ENCODE measurements at regions not wholly inside any gene's neighbourhood (a gene's known extent, or its start where the extent isn't known, plus 50 kb on each side); places are given as distances from the start of the nearest gene placed in this dataset.

DNA sequence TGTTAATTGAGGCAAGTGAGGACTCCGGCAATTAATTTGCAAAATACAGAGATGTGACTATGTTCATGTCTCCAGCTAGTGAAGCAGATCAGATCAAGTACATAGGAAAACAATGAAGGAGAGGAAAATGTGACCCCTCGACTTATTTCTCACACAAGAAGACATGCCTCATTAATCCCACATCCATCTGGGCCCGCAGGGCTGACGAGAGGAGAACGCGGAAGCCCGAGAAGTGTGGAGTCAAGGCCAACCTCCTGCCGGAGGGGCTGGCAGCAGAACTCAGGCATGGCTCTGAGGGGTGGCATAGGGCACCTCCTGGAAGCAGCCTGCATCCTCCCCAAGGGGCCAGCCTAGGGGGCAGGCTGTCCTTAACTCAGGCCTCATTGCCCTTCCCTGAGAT lies 54.4 kb downstream of the ZNF503 start:
- FAIRE-seq: no peak

GRCh38 chr10:75345738-75346137 lies 55.8 kb downstream of the ZNF503 start:
- DNase-seq (ENCODE audit: extremely low spot score, insufficient read length, low read depth) (no peak), FAIRE-seq (no peak)

More for the DNA sequence above, 54.4 kb downstream of the ZNF503 start:
- no peak for DNase-seq (ENCODE audit: extremely low spot score, insufficient read length, low read depth)

- DNase-seq (ENCODE audit: extremely low spot score, insufficient read length, low read depth) (no peak), FAIRE-seq (no peak)
Observed at GRCh38 chr10:75344170-75344569, 57.4 kb downstream of the ZNF503 start.

- DNase-seq (ENCODE audit: extremely low spot score, insufficient read length, low read depth) (no peak), FAIRE-seq (no peak)
Observed at GRCh38 chr10:75342397-75342796, 59.2 kb downstream of the ZNF503 start.

- DNase-seq (ENCODE audit: extremely low spot score, insufficient read length, low read depth): no peak
- FAIRE-seq: peak; percentile 86
Observed at GRCh38 chr10:75335983-75336382, 65.6 kb downstream of the ZNF503 start.

DNA sequence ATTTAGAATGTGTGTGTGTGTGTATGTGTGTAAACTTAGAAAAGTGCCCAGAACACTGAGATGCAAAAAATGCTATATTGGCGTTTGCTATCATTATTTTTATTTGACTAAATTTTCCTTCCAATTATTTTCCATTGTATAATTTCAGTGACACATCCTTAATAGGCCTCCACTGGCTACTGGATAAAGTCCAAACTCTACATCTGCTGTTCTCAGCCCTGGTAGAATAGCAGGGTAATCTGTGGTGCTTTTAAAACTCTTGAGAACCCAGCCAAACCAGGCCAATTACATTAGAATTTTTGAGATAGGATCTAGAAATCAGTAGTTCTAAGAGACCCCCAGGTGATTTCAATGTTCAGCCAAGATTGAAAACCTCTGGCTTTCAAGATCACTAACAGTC lies 66.4 kb downstream of the ZNF503 start:
- DNase-seq (ENCODE audit: extremely low spot score, insufficient read length, low read depth) (no peak), FAIRE-seq (no peak)

DNA sequence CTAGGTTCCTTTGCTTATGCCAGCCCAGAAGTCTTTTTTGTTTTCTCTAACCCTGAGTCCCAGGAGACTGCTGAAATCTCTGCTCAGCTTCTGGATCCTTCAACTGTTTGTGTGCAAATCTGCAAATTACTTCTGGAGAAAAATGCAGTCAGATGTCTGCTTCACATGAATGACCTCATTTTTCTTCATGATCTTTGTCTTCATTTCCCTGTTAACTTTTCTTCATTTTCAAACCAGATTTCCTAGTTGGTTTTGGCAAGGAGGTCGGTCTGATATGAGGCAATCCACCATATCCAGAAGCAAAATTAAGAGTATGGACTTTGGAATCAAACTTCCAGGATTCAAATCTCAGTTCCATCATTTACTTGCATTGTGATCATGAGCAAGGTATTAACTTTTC lies 66.8 kb downstream of the ZNF503 start:
- no peak for DNase-seq (ENCODE audit: extremely low spot score, insufficient read length, low read depth)

DNA sequence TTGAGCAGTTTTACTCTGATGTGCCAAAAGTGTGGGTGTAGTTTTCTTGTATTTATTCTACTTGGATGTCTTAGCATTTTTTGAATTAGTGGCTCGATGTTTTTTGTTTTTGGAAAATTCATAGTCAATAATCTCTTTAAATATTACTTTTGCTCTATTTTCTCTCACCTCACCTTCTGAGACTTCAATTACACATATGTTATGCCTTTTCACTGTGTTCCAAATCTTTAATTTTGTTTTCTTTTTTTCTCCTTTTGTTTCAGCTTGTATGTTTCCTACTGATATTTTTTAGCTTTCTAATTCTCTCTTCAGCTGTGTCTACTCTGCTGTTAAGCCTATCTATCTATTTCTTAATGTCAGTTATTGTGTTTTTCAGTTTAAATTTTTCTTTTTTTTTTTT lies 69.5 kb downstream of the ZNF503 start:
- FAIRE-seq: no peak

More for the DNA sequence above, 66.8 kb downstream of the ZNF503 start:
- no peak for FAIRE-seq

DNA sequence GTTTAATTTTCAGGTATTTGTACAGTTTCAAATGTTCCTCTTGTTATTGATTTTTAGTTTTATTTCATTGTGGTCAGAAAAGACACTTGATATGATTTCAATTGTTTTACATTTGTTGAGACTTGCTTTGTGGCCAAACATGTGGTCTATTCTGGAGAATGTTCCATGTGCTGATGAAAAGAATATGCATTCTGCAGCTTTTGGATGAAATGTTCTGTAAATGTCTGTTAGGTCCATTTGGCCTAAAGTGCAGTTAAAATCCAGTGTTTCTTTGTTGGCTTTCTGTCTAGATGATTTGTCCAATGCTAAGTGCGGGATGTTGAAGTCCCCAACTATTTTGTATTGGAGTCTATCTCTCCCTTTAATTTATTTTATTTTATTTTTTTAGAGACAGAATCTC lies 70.5 kb downstream of the ZNF503 start:
- FAIRE-seq (no peak), DNase-seq (ENCODE audit: extremely low spot score, insufficient read length, low read depth) (no peak)

More for the DNA sequence above, 69.5 kb downstream of the ZNF503 start:
- no peak for DNase-seq (ENCODE audit: extremely low spot score, insufficient read length, low read depth)

DNA sequence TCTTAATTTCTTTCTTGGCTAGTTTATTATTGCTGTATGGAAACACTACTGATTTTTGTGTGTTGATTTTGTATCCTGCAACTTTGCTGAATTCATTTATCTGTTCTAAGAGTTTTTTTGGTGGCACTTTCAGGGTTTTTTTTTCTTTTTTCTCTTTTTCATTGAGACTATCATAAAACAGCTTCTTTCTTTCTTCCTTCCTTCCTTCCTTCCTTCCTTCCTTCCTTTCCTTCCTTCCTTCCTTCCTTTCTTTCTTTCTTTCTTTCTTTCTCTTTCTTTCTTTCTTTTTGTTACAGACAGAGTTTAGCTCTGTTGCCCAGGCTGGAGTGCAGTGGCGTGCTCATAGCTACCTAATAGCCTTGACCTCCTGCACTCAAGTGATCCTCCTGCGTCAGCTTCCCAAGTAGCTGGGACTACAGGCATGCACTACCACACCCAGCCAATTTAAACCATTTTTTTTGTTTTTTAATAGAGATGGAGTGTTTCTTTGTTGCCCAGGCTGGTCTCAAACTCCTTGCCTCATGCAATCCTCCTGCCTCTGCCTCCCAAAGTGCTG lies 72.3 kb downstream of the ZNF503 start:
- DNase-seq (ENCODE audit: extremely low spot score, insufficient read length, low read depth) (no peak), FAIRE-seq (no peak)

DNA sequence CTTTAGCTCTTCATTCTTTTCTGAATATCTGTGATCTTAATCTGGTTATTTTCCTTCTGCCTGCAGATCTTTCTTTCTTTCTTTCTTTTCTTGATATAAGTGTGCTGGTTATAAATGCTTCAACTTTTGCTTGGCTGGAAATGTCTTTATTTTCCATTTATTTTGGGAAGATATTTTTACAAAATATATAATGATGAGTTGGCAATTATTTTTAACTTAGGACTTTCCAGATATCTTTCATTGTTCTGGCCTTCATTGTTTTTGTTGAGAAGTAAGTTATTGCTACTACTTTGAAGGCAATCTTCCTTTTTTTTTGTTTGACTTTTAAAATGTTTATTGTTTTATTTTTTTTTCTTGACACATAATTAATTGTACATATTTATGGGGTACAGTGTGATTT lies 75.3 kb downstream of the ZNF503 start:
- DNase-seq (ENCODE audit: extremely low spot score, insufficient read length, low read depth) (no peak), FAIRE-seq (no peak)

GRCh38 chr10:75319274-75319673 lies 82.3 kb downstream of the ZNF503 start:
- DNase-seq (ENCODE audit: extremely low spot score, insufficient read length, low read depth) (no peak), FAIRE-seq (no peak)

- DNase-seq (ENCODE audit: extremely low spot score, insufficient read length, low read depth) (no peak), FAIRE-seq (peak; percentile 18)
Observed at GRCh38 chr10:75314570-75314969, 78.8 kb upstream of the COMTD1 start.

GRCh38 chr10:75312440-75312839 lies 76.7 kb upstream of the COMTD1 start:
- no peak for DNase-seq (ENCODE audit: extremely low spot score, insufficient read length, low read depth)

GRCh38 chr10:75305675-75306074 lies 69.9 kb upstream of the COMTD1 start:
- FAIRE-seq: no peak
- no peak for DNase-seq (ENCODE audit: extremely low spot score, insufficient read length, low read depth)

More at GRCh38 chr10:75312440-75312839, 76.7 kb upstream of the COMTD1 start:
- FAIRE-seq: no peak

GRCh38 chr10:75304741-75305390 lies 69.1 kb upstream of the COMTD1 start:
- no peak for FAIRE-seq

DNA sequence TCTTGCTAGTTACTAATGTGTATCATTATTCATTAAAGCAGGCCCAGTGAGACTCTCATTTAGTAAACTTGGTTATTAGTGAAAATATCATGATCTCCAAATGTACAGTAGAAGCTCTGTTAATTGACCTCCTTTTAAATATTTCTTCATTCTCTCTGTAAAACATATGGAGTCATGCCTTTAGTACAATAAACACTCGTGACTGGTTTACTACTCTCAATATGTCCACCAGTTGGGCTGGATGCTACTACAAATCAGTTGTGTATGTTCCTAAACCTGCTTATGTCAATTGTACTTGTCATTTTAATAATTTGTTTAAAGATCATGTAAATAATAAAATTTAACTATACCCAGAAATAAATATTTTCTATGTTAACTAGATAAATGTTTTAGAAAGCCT lies 68.6 kb upstream of the COMTD1 start:
- FAIRE-seq (no peak), DNase-seq (ENCODE audit: extremely low spot score, insufficient read length, low read depth) (no peak)

More at GRCh38 chr10:75304741-75305390, 69.1 kb upstream of the COMTD1 start:
- no peak for DNase-seq (ENCODE audit: extremely low spot score, insufficient read length, low read depth)

GRCh38 chr10:75303045-75303777 lies 67.5 kb upstream of the COMTD1 start:
- DNase-seq (ENCODE audit: extremely low spot score, insufficient read length, low read depth) (no peak), FAIRE-seq (no peak)

GRCh38 chr10:75302029-75302428 lies 66.3 kb upstream of the COMTD1 start:
- DNase-seq (ENCODE audit: extremely low spot score, insufficient read length, low read depth): no peak
- FAIRE-seq: no peak

GRCh38 chr10:75297021-75297599 lies 61.4 kb upstream of the COMTD1 start:
- FAIRE-seq: no peak
- DNase-seq (ENCODE audit: extremely low spot score, insufficient read length, low read depth): no peak

- FAIRE-seq (no peak), DNase-seq (ENCODE audit: extremely low spot score, insufficient read length, low read depth) (no peak)
Observed at GRCh38 chr10:75295868-75296441, 60.2 kb upstream of the COMTD1 start.

Measured in GM18507 (cell line).